HUDEP-2 (cell line): ENCODE measurements at regions not wholly inside any gene's neighbourhood (a gene's known extent, or its start where the extent isn't known, plus 50 kb on each side); places are given as distances from the start of the nearest gene placed in this dataset.
"Not testable (repeated sequence)": the region's sequence is repeated elsewhere in the genome, so short reads cannot be mapped to it uniquely, and the experiment has no call there.

Source experiments
- DNase-seq, 76 experiments: peaks; one replicate each; lab custom pipeline; 2025; ENCODE audit not compliant: unreplicated experiment in 76 of 76; lab: John Stamatoyannopoulos, UW

GRCh38 chr6:139748353-139749146 is 374.1 kb upstream of the CITED2 start:
- DNase-seq = peak in 3 of 76 experiments; percentile 11 to 29 (median 14)

GRCh38 chr6:139747154-139747553 is 372.7 kb upstream of the CITED2 start:
- DNase-seq = no peak

- no peak for DNase-seq
Observed at GRCh38 chr6:139744891-139745290, 370.4 kb upstream of the CITED2 start.

GRCh38 chr6:139743664-139744437 is 369.4 kb upstream of the CITED2 start:
- no peak for DNase-seq

- DNase-seq = no peak
Observed at GRCh38 chr6:139742671-139743070, 368.2 kb upstream of the CITED2 start.

- DNase-seq = no peak
Observed at GRCh38 chr6:139738801-139739455, 364.5 kb upstream of the CITED2 start.

- no peak for DNase-seq
Observed at GRCh38 chr6:139736325-139736906, 362.0 kb upstream of the CITED2 start.

- DNase-seq = no peak
Observed at GRCh38 chr6:139732451-139732850, 358.0 kb upstream of the CITED2 start.

GRCh38 chr6:139730340-139730974 is 356.0 kb upstream of the CITED2 start:
- DNase-seq = no peak

- no peak for DNase-seq
Observed at GRCh38 chr6:139728876-139729427, 354.5 kb upstream of the CITED2 start.

GRCh38 chr6:139726272-139726671 is 351.8 kb upstream of the CITED2 start:
- not testable (repeated sequence) for DNase-seq

- no peak for DNase-seq
Observed at GRCh38 chr6:139722530-139722929, 348.1 kb upstream of the CITED2 start.

- no peak for DNase-seq
Observed at GRCh38 chr6:139721954-139722353, 347.5 kb upstream of the CITED2 start.

GRCh38 chr6:139713900-139714506 is 339.6 kb upstream of the CITED2 start:
- DNase-seq = no peak

- no peak for DNase-seq
Observed at GRCh38 chr6:139713424-139713823, 339.0 kb upstream of the CITED2 start.

GRCh38 chr6:139712830-139713229 is 338.4 kb upstream of the CITED2 start:
- no peak for DNase-seq

GRCh38 chr6:139711804-139712585 is 337.5 kb upstream of the CITED2 start:
- DNase-seq = peak in 9 of 76 experiments; percentile 11 to 38 (median 23)

GRCh38 chr6:139710556-139710955 is 336.1 kb upstream of the CITED2 start:
- peak in 65 of 76 experiments; percentile 7 to 86 (median 56) for DNase-seq
